ENCODE measurements at regions not wholly inside any gene's neighbourhood (a gene's known extent, or its start where the extent isn't known, plus 50 kb on each side); places are given as distances from the start of the nearest gene placed in this dataset.

GRCh38 chr4:127555106-127555505, 77.7 kb upstream of the INTU start:
- Histone ChIP-seq H3K36me3 (ENCODE audit: control insufficient read depth in 4 of 4, insufficient read depth in 3 of 4, low read depth in 1 of 4, low read length in 3 of 4) (no peaks in the 10 kb centered on the region), H3K27ac (ENCODE audit: low read depth in 1 of 2, low read length in 2 of 2) (no peak overlapping the region), H3K4me1 (ENCODE audit: control insufficient read depth in 4 of 4, insufficient read depth in 4 of 4, low read length in 3 of 4) (no peaks in the 10 kb centered on the region), H3K9ac (ENCODE audit: low read depth in 1 of 2, low read length in 2 of 2) (no peak overlapping the region), H3K9me3 (ENCODE audit: control insufficient read depth in 4 of 4, low read length in 3 of 4) (peaks cover 0 to 5% (median 1%) of the 10 kb centered on the region in 4 donors), H3K27me3 (ENCODE audit: control insufficient read depth in 4 of 4, insufficient read depth in 4 of 4, low read length in 3 of 4) (peaks cover 0 to 3% (median 0%) of the 10 kb centered on the region in 4 donors), H3K4me3 (ENCODE audit: low read depth in 1 of 3, low read length in 3 of 3) (no peak overlapping the region)
- 63% methylated on average over 1 of the region's 1 CpG for WGBS
- no peak for DNase-seq (ENCODE audit: low spot score)
- TF ChIP-seq RXRA (IDR thresholded peaks at IDR 0.05), result no peak
- TF ChIP-seq HNF4G (IDR thresholded peaks at IDR 0.05), result no peak
- TF ChIP-seq HNF4A (conservative IDR thresholded peaks at IDR 0.05), result no peak
- TF ChIP-seq FOXA1 (IDR thresholded peaks at IDR 0.05), result no peak
- TF ChIP-seq EGR1 (IDR thresholded peaks at IDR 0.05; ENCODE audit: low read depth in 2 of 2), result no peak
- no peak for TF ChIP-seq TAF1 (conservative IDR thresholded peaks at IDR 0.05)
- no peak for TF ChIP-seq MAX (IDR thresholded peaks at IDR 0.05)
- no peak for TF ChIP-seq SP1 (IDR thresholded peaks at IDR 0.05)
- TF ChIP-seq CTCF (IDR thresholded peaks at IDR 0.05; ENCODE audit: low read depth, low read length, missing input control), result no peak
- no peak for TF ChIP-seq GABPA (IDR thresholded peaks at IDR 0.05 in 1 of 2, conservative IDR thresholded peaks at IDR 0.05 in 1 of 2)
- TF ChIP-seq ZBTB33 (IDR thresholded peaks at IDR 0.05), result no peak
- no peak for TF ChIP-seq RAD21 (IDR thresholded peaks at IDR 0.05)
- TF ChIP-seq YY1 (IDR thresholded peaks at IDR 0.05), result no peak
- TF ChIP-seq REST (IDR thresholded peaks at IDR 0.05), result no peak

- H3K4me3 ChIP-seq (ENCODE audit: low read depth in 1 of 3, low read length in 3 of 3), result no peak overlapping the region
- WGBS, result 80% methylated on average over 4 of the region's 4 CpGs
- no peaks in the 10 kb centered on the region for H3K4me1 ChIP-seq (ENCODE audit: control insufficient read depth in 4 of 4, insufficient read depth in 4 of 4, low read length in 3 of 4)
- H3K27ac ChIP-seq (ENCODE audit: low read depth in 1 of 2, low read length in 2 of 2), result no peak overlapping the region
- DNase-seq (ENCODE audit: low spot score), result no peak
- no peak overlapping the region for H3K9ac ChIP-seq (ENCODE audit: low read depth in 1 of 2, low read length in 2 of 2)
- TF ChIP-seq YY1 (IDR thresholded peaks at IDR 0.05), result no peak
- no peak for TF ChIP-seq HNF4A (conservative IDR thresholded peaks at IDR 0.05)
- TF ChIP-seq SP1 (IDR thresholded peaks at IDR 0.05), result no peak
- TF ChIP-seq ATF3 (IDR thresholded peaks at IDR 0.05), result no peak
- TF ChIP-seq RXRA (IDR thresholded peaks at IDR 0.05), result no peak
- no peak for TF ChIP-seq JUND (IDR thresholded peaks at IDR 0.05)
- no peak for TF ChIP-seq FOXA2 (IDR thresholded peaks at IDR 0.05)
- no peak for TF ChIP-seq GABPA (IDR thresholded peaks at IDR 0.05 in 1 of 2, conservative IDR thresholded peaks at IDR 0.05 in 1 of 2)
- TF ChIP-seq EGR1 (IDR thresholded peaks at IDR 0.05; ENCODE audit: low read depth in 2 of 2), result no peak
- TF ChIP-seq MAX (IDR thresholded peaks at IDR 0.05), result no peak
- TF ChIP-seq CTCF (IDR thresholded peaks at IDR 0.05; ENCODE audit: low read depth, low read length, missing input control), result no peak
- no peaks in the 10 kb centered on the region for H3K27me3 ChIP-seq (ENCODE audit: control insufficient read depth in 4 of 4, insufficient read depth in 4 of 4, low read length in 3 of 4)
- no peaks in the 10 kb centered on the region for H3K36me3 ChIP-seq (ENCODE audit: control insufficient read depth in 4 of 4, insufficient read depth in 3 of 4, low read depth in 1 of 4, low read length in 3 of 4)
- H3K9me3 ChIP-seq (ENCODE audit: control insufficient read depth in 4 of 4, low read length in 3 of 4), result no peaks in the 10 kb centered on the region
Measured at GRCh38 chr4:127558088-127558487, 74.7 kb upstream of the INTU start.
